ENCODE measurements at regions not wholly inside any gene's neighbourhood (a gene's known extent, or its start where the extent isn't known, plus 50 kb on each side); places are given as distances from the start of the nearest gene placed in this dataset.
"Not testable (repeated sequence)": the region's sequence is repeated elsewhere in the genome, so short reads cannot be mapped to it uniquely, and the experiment has no call there.

DNA sequence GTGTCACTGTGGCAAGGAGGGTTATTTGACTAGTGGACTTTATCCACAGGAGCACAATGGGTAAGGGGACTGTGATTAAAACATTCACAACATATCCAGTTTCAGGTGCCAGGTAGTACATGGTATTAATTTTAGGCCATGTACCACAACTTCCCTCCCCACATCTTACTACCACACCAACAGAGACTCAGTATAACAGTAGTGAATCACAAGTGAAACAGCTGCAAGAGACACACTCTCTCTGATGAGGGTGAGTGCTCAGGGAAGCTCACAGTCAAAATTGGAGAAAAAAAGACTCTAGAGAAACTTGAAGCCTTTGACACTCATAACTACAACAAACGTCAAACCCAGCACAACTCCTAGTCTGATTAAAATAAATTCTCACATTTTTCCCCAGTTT is 367.6 kb upstream of the GYPC start:
- no peak overlapping the region for H3K27ac ChIP-seq (ENCODE audit: low read depth, low read length, poor library complexity, severe bottlenecking)
- no peaks in the 10 kb centered on the region for H3K4me1 ChIP-seq (ENCODE audit: insufficient read depth, low read length, poor library complexity, severe bottlenecking)
- H3K9me3 ChIP-seq (ENCODE audit: low read depth, low read length, poor library complexity, severe bottlenecking), result no peaks in the 10 kb centered on the region
- no peaks in the 10 kb centered on the region for H3K27me3 ChIP-seq (replicated peaks; ENCODE audit: insufficient read depth, low read depth, low read length, poor library complexity)
- H3K4me3 ChIP-seq (ENCODE audit: low read depth, low read length, poor library complexity, severe bottlenecking), result no peak overlapping the region
- no peak for TF ChIP-seq EZH2 (IDR thresholded peaks at IDR 0.05; ENCODE audit: borderline replicate concordance, low read depth, low read length, poor library complexity, severe bottlenecking)
- TF ChIP-seq, protein P1, sequence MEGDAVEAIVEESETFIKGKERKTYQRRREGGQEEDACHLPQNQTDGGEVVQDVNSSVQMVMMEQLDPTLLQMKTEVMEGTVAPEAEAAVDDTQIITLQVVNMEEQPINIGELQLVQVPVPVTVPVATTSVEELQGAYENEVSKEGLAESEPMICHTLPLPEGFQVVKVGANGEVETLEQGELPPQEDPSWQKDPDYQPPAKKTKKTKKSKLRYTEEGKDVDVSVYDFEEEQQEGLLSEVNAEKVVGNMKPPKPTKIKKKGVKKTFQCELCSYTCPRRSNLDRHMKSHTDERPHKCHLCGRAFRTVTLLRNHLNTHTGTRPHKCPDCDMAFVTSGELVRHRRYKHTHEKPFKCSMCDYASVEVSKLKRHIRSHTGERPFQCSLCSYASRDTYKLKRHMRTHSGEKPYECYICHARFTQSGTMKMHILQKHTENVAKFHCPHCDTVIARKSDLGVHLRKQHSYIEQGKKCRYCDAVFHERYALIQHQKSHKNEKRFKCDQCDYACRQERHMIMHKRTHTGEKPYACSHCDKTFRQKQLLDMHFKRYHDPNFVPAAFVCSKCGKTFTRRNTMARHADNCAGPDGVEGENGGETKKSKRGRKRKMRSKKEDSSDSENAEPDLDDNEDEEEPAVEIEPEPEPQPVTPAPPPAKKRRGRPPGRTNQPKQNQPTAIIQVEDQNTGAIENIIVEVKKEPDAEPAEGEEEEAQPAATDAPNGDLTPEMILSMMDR (conservative IDR thresholded peaks at IDR 0.05; ENCODE audit: low read depth, low read length), result no peak
- H3K36me3 ChIP-seq (ENCODE audit: insufficient read depth, low read length, poor library complexity, severe bottlenecking), result no peaks in the 10 kb centered on the region
- ChIA-PET CTCF (no interaction called here), POLR2A (ENCODE audit: low non-redundant PET) (no interaction called here)
- no TSS peak for BruUV-seq (replicated peaks)
- intact Hi-C loops (cut with micrococcal nuclease; ENCODE audit: unreplicated experiment), result no loop called here
- no peak for DNase-seq (ENCODE audit: low spot score)

GRCh38 chr2:126293962-126294361 is 362.0 kb upstream of the GYPC start:
- POLR2A ChIA-PET (ENCODE audit: low non-redundant PET), result not testable (repeated sequence)

DNA sequence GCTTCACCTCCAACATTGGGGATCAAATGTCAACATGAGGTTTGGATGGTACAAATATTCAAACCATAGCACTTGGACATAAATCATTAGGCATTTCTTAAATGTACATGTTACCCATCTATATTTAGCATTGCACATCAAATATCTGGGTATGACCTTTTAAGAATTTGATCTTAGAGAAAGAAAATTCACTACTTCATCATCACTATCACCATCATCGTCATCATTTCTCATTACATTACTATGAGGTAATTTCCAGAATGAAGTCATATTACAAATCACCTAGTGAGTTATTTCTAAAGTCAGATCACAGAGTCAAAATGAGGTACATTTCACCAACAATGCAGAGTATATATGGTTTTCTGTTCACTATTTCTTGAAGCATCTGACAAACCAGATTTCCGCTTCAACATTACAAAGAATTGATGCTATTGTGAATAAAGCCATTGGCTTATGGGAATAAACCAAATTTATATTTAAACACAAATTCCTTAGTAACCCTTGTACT is 356.4 kb upstream of the GYPC start:
- no peak overlapping the region for H3K27ac ChIP-seq (ENCODE audit: low read depth, low read length, poor library complexity, severe bottlenecking)
- DNase-seq (ENCODE audit: low spot score), result no peak
- ChIA-PET CTCF (no interaction called here), POLR2A (ENCODE audit: low non-redundant PET) (no interaction called here)
- peaks cover 4% of the 10 kb centered on the region for H3K27me3 ChIP-seq (replicated peaks; ENCODE audit: insufficient read depth, low read depth, low read length, poor library complexity)
- H3K36me3 ChIP-seq (ENCODE audit: insufficient read depth, low read length, poor library complexity, severe bottlenecking), result no peaks in the 10 kb centered on the region
- intact Hi-C loops (cut with micrococcal nuclease; ENCODE audit: unreplicated experiment), result no loop called here
- no TSS peak for BruUV-seq (replicated peaks)
- TF ChIP-seq EZH2 (IDR thresholded peaks at IDR 0.05; ENCODE audit: borderline replicate concordance, low read depth, low read length, poor library complexity, severe bottlenecking), result no peak
- TF ChIP-seq, protein P1 (conservative IDR thresholded peaks at IDR 0.05; ENCODE audit: low read depth, low read length), result no peak
- H3K4me1 ChIP-seq (ENCODE audit: insufficient read depth, low read length, poor library complexity, severe bottlenecking), result no peaks in the 10 kb centered on the region
- H3K4me3 ChIP-seq (ENCODE audit: low read depth, low read length, poor library complexity, severe bottlenecking), result no peak overlapping the region
- no peaks in the 10 kb centered on the region for H3K9me3 ChIP-seq (ENCODE audit: low read depth, low read length, poor library complexity, severe bottlenecking)

More at GRCh38 chr2:126293962-126294361, 362.0 kb upstream of the GYPC start:
- DNase-seq (ENCODE audit: low spot score); CTCF ChIA-PET; H3K4me3 ChIP-seq (ENCODE audit: low read depth, low read length, poor library complexity, severe bottlenecking); intact Hi-C loops (cut with micrococcal nuclease; ENCODE audit: unreplicated experiment); H3K9me3 ChIP-seq (ENCODE audit: low read depth, low read length, poor library complexity, severe bottlenecking); H3K27ac ChIP-seq (ENCODE audit: low read depth, low read length, poor library complexity, severe bottlenecking); H3K36me3 ChIP-seq (ENCODE audit: insufficient read depth, low read length, poor library complexity, severe bottlenecking); H3K4me1 ChIP-seq (ENCODE audit: insufficient read depth, low read length, poor library complexity, severe bottlenecking); BruUV-seq (replicated peaks); H3K27me3 ChIP-seq (replicated peaks; ENCODE audit: insufficient read depth, low read depth, low read length, poor library complexity): not testable (repeated sequence)

DNA sequence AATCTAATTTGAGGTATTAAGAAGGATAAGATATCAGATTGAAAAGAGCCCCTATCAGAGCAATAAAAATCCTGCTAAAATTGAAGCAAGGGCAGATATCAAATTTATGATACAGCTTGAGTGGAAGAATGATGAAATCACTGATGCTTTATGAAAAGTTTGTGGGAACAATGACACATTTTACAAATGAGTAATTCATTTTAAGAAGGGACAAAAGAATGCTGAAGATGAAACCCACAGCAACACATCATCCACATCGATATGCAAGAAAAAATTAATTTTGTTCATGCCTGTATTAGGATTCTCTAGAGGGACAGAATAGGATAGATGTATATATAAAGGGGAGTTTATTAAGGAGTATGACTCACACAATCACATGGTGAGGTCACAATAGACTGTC is 355.6 kb upstream of the GYPC start:
- no peak overlapping the region for H3K4me3 ChIP-seq (ENCODE audit: low read depth, low read length, poor library complexity, severe bottlenecking)
- H3K27me3 ChIP-seq (replicated peaks; ENCODE audit: insufficient read depth, low read depth, low read length, poor library complexity), result peaks cover 4% of the 10 kb centered on the region
- no peaks in the 10 kb centered on the region for H3K4me1 ChIP-seq (ENCODE audit: insufficient read depth, low read length, poor library complexity, severe bottlenecking)
- intact Hi-C loops (cut with micrococcal nuclease; ENCODE audit: unreplicated experiment), result no loop called here
- CTCF ChIA-PET, result no interaction called here
- BruUV-seq (replicated peaks), result no TSS peak
- POLR2A ChIA-PET (ENCODE audit: low non-redundant PET), result no interaction called here
- H3K27ac ChIP-seq (ENCODE audit: low read depth, low read length, poor library complexity, severe bottlenecking), result no peak overlapping the region
- no peaks in the 10 kb centered on the region for H3K36me3 ChIP-seq (ENCODE audit: insufficient read depth, low read length, poor library complexity, severe bottlenecking)
- H3K9me3 ChIP-seq (ENCODE audit: low read depth, low read length, poor library complexity, severe bottlenecking), result no peaks in the 10 kb centered on the region
- DNase-seq (ENCODE audit: low spot score), result no peak
- TF ChIP-seq, protein P1 (conservative IDR thresholded peaks at IDR 0.05; ENCODE audit: low read depth, low read length), result no peak
- no peak for TF ChIP-seq EZH2 (IDR thresholded peaks at IDR 0.05; ENCODE audit: borderline replicate concordance, low read depth, low read length, poor library complexity, severe bottlenecking)
